Stimulated activated CD8-positive, alpha-beta memory T cell treated with anti-CD3 and anti-CD28 coated beads, Interleukin-4, amount 100 ng/mL, for 24 hours (primary cell): ENCODE measurements at regions not wholly inside any gene's neighbourhood (a gene's known extent, or its start where the extent isn't known, plus 50 kb on each side); places are given as distances from the start of the nearest gene placed in this dataset.

Experiments used
- DNase-seq: peaks from one replicate; pipeline ENCODE4 v3.0.0-alpha.2; 2020; ENCODE audit warnings: low read depth

DNA sequence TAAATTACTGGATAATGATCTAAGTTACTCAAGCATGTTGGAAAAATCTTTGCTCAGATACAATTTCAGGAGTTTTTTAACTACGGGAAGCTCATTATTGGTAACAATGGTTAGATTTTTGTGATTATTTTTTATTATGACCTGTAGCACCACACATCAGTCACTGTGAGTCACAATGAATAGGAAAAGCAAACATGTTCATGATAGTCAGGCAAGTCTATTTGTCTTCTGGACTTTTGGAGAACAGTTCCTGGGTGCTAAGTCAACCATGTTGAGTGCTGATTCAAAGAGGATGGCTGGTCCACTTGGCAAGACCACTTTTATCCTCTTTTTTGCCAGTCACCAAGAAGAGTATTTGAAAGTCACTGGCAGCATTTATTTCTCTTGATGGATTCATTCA is 403.2 kb downstream of the KIF4B start:
- no peak for DNase-seq

DNA sequence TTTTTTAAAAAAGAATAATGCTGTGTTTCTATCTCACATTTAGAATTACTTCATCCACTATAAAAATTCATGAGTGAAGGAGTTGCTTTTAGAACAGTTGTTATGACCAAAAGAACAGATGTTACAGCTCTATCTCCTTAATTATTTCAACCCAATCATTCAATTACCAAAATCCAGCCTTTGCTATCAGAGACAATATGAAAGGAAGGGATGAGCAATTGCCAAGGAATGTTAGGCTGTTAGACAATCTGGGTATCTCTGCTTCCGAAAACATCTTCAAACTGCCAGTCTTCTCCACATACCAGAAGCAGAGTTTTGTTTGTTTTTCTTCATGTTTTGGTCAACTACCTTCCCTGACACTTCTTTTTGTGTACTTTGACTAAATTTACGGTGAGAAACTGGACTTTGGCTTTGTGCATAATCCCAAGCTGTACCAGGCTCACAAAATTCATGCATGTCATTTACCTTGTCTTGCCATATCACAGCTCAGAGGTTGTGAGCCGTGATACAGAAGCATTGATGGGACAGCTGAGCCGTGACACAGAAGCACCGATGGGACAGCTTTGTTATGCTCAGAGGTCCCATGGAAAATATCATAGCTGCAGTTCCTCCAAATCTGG is 405.5 kb downstream of the KIF4B start:
- DNase-seq, result no peak

DNA sequence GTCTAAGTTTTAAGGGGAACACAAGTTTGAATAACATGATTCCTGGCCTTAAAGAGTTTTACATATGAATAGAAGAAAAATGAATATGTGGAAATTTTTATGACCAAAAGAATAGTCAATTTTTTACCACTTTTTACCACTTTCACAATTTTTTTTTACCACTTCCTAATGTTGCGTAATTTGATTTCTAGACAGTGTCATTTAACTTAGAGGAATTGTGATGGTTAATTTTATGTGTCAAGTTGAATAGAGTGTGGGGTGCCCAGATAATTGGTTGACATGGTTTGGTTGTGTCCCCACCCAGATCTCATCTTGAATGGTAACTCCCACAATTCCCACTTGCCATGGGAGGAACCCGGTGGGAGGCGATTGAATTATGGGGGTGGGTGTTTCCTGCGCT is 416.6 kb downstream of the KIF4B start:
- no peak for DNase-seq

DNA sequence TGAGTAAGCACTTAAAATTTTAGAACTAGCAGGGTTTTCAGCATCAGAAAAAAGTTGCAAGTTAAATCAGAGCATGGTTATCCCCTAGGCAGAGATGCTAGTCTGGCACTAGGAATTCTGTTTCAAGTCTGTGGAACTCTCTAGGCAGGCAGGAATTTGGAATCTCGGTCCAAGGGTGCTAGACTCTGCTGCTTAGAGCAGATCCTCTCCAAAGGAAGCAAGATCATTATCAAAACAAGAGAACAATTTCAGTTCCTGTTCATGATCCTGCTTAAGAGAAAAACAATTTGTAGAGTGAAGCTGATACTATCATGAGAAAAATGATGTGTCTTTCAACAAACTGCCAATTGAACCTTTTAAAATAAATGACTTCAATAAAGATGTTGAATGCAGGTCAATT is 420.7 kb downstream of the KIF4B start:
- DNase-seq, result no peak

DNA sequence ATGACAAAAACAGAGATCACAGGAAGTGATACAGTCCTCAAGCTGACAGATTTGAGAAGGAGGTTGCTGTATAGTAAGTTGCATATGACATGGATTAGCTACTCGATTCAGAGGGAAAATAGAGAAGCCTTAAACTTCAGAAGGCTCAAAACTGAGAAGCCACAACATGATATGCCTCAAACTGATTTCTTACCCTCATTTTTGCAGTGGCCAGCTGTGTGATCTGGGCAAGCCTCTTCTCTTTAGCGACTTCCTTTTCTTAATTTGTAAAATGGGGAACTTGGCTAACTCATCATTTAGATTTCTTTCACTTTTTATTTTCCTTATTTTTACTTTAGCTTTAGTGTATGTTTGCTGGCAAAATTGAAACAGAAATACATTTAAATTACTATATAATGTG is 421.1 kb downstream of the KIF4B start:
- no peak for DNase-seq

DNA sequence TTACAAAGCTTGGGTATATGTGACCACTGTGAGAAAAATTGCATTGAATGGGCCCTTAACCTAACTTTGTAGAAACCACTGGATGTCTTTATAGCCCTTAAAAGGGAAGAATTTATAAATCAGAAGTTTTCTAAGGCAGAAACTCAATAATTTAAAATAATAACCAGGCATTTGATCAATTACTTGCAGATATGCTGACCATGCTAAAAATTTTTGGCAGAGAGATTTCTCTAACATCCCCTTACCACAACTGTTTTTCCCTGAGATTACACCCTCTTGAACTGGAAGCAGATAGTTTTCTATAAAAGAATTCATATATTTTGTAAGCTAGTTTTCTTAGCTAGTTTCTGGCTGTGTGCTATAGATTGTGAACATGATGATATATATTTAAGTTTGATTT is 428.3 kb downstream of the KIF4B start:
- no peak for DNase-seq

DNA sequence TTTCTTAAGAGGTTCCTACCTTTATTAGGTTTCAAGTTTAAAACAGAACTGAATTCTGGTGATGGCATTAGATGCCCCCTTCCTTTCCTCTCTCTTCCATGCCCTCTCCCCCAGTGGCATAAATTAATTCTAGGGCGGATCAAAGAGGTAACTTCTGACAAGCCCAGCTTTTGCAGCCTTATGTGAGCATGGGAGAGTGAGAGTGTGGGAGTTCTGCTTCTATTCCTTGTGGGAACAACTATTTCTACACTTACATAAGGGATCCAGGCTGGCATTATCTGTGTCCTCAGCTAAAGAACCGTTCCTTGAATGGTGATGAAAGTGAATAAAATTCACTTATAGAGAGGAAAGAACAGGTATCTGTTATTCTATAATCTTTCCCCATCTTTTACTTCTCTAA is 437.6 kb downstream of the KIF4B start:
- DNase-seq, result no peak

DNA sequence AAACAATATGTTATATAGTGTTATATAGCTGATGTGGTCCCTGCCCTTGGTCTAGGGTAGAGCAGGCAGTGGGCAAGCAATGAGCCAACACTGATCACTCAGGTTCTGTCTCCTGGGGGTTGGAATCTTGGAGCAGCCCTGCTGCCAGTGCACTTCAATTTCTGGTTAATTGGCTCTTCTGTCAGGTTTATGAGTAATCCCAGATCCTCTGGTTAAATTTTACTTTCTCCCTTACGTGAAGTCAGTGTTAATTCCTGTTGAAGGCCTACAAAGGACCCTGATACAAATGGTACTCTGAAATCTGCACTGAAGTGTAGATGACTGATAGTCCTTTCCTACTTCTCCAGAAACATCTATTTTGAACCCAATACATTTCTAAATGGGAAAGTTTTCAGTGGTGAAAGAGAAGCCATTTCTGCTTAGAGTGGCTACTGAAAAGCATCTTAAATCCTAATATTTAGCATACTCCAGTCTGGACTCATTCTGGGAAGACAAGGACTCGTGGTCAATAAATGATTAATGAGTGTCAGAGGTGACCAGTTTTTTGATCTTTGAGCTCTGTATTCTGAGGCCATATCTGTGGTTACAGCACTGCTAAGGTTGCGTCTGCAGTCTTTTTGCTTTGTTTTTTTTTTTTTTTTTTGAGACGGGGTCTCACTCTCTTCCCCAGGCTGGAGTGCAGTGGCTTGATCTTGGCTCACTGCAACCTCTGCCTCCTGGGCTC is 442.4 kb downstream of the KIF4B start:
- DNase-seq, result no peak

DNA sequence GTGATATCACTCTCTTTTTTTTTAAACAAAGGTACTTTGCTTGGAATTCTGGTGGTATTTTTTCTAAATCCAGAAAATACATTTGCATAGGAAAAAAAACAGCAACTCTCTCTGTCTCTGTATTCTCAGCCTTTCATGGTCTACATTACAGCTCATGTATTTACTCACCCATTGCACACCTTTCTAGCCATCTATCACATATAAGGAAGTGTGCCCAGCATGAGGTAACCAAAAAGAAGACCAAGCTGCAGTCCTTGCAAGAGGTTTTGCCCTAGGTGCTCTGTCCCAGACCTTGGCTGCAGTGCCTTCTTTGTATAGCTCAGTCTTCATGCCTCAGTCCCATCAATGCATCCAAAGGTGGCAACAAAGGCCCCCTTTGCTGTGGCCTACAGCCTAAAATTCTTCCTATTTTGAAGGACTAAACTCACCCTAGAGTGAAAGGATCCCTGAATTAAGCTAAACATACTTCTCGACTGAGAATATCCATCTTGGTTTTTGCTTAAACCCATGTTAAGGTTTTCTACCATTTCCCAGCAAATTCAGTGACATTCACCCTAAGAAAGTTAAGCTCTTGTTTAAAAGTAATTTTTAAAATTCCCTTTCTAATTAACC is 446.4 kb downstream of the KIF4B start:
- DNase-seq, result no peak

DNA sequence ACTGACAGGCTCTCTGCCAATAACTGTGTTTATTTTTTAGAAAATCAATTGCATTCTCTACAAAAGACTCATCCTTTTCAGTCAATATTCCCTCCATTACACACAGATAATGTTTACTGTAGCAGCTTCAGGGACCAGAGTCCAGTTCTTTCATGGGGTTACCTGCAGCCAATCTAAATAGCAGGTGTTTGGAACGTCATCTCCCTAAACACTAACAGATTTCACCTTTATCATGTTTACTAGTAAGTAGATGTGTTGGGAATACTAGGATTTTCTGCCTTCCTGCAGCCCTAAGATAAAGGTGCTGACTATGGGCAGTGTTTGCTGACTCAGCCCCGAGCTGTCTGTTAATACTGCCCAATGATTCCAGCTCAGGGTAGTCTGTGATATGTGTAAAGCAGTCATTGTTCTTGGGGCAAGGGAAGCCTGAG is 447.0 kb downstream of the KIF4B start:
- DNase-seq, result no peak

DNA sequence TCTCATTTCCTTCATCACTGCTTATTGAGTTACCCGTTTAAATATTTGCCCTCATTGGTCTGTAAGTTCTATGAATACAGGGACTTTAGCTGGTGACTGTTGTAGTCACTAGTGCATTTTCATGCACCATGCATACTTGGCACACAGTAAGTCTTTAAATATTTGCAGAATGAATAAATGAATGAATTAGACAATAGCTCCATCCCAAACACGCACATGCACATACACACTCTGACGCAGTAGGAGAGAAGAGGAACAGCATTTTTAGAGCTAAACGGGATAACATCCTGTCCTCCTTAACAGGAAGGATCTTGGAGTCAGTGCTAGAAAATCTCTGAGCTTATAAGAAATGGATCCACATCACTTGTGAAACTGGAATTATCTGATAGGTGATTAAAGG is 447.7 kb downstream of the KIF4B start:
- DNase-seq, result no peak

DNA sequence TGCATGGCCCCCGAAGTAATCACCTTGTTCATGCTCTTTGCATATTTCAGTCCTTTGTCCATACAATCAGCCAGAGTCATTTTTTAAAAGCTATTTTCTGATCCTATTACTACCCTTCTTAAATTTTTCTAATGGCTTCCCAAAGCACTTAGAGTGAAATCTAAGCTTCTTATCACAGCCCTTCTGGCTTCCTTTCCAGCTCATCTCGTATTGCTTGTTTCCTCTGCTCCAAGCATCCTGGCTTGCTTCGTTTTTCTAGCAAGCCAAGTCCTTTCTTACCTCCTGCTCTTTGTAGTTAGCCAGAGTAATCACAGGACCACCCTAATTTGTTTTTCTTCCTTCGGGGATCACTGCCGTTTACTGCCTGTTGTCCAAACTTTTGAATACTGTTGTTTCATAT is 453.3 kb downstream of the KIF4B start:
- DNase-seq, result no peak

DNA sequence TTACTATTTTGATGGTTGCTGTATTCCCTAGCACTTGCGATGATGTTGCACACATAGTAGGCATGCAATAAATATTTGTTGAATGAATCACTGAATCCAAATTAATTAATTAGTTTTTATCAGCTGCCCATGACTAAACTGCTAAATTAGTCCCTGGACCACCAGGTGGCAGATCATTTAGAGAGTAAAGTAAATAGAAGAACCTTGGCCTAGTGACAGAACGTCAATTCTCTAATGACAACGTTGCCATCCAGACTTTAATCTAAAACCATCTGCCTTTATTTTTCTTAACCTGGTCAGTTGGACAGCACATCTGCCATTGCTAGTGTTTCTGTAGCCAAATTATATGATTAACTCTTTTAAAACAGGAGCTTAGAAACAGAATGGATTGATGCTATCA is 457.5 kb downstream of the KIF4B start:
- no peak for DNase-seq

DNA sequence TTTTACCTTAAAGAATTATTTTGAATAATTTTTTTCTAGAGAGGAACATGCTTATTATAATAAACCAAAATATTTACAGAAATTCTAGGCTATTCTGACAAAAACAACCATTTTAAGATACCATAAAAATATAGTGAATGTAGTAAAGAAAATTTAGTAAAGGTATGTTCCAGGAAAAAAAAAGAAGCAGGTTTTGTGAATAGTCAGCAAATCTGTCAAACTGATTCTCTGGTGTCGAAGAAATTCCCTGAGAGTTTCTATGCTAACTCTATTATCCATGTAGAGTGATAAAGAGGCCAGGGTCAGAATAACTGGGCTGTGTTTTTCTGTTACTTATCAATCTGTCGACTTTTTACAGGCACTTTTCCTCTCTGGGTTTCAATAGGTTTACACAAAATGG is 459.2 kb downstream of the KIF4B start:
- DNase-seq, result no peak

DNA sequence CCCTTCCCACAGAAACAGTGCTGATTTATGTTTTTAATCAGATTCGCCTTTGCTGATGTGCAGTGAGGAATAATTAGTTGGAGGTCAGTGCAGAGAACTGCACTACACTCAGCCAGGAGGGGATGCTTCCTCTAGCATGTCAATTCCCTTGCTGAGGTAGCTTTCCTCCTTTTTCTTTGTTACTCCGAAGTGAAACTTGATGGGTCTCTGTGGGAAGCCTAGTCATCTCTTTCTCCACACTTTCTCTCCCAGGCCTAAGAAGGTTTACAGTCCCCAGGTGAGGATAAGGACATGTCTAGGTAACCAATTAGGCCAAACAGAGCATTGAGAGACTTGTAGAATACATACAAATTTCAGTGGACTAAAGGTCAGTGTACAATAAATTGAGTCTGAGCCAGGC is 461.8 kb downstream of the KIF4B start:
- DNase-seq, result no peak

DNA sequence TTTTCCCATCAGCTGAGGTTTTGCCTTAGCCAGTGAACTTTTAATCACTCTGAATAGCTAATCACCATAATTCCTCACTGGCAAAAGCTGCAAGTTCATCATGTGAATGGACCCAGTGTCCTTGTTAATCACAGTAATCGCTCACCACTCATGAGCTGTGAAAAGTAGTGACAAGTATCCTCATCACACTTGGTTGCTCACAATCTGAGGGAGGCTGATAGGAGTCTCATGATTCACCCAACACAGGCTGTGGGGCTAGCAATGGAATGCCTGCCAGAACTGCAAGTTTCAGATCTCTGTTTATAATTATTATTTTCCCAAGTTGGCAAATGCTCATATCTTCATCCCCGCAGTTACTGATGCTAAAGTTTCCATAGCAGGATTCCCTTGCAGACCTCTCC is 467.2 kb downstream of the KIF4B start:
- DNase-seq, result no peak

DNA sequence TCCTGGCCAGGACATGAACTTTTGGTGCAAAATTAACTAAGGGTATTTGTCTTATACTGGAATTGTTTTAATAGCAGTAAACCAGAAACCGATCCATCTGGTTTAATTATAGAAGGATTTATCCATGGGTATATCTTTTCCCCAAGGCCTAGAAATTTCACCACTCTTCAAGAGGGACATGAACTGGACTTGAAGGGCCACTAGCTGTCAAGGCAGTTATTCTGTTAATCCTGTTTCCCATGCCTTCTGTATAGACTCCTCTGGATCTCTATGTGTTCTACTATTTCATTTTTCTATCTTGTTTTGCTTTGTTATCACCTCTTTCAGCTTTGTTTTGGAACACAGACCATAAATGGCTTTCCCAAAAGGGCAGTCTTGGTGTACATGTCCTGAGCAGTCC is 467.6 kb downstream of the KIF4B start:
- DNase-seq, result no peak

DNA sequence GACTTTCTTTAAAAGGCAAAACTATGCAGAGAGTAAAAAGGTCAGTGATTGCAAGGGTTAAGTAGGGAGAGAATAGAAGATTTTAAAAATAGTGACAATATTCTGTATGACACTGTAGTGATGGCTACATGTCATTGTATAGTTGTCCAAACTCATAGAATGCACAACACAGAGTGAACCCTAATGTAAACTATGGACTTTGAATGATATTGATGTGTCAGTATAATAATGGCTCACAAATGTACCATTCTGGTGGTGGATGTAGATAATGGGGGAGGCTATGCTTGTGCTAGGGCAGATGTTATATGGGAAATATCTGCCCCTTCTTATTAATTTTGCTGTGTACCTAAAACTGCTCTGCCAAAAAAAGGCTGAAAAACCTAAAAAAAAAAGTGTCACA is 468.9 kb downstream of the KIF4B start:
- DNase-seq, result no peak

DNA sequence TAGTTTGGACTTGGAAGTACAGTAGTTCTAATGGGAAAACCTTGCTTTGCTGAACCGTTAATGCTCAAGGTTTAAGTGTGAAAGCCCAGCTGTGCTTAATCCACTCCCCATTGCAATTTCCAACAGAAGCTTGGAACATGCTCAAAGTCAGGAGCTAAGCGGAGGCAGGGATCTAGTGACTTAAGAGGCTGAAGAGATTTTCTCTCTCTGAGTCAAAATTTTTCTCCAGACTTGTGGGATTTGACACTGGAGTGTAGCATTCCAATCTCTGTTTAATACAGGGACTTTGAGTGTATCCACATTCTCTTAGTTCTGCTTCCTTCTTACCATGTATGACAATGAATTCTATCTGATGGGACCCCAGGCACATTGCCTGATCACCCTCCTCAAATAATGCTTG is 471.8 kb downstream of the KIF4B start:
- no peak for DNase-seq

DNA sequence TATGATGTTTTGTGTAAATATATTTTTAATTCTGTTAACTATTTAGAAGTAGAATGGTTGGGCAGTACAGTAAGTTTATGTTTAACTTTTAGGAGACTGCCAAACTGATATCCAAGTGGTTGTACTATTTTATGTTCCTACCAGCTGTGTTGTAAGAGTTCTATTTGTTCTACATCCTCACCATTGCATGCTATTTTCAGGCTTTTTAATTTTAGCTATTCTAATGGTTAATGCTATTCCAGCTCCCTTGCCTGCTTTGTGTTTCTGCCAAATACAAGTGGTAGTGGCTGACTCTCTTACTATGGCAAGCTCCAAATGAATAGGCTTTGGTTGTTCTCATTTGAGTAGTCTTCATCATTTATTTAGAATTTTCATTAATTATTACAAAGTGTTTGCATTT is 476.4 kb downstream of the KIF4B start:
- no peak for DNase-seq

DNA sequence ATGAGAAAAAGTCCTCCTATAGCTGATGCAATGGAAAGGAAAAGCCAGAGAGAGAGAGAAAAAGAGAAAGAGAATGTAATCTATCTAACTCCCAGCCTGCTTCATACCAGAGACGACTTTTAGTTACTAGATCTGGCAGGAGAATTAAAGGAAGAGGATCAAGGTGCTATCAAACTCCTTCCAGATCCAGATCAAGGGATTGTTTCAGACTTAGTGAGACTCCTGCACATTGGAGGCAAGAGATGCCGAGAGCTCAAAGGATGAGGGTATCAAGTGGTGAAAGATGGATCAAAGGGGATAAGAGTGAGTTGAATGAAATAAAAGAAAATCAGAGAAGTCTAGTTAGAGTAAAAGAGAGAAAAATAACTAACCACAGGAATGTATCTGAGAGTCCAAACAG is 478.6 kb downstream of the KIF4B start:
- no peak for DNase-seq

DNA sequence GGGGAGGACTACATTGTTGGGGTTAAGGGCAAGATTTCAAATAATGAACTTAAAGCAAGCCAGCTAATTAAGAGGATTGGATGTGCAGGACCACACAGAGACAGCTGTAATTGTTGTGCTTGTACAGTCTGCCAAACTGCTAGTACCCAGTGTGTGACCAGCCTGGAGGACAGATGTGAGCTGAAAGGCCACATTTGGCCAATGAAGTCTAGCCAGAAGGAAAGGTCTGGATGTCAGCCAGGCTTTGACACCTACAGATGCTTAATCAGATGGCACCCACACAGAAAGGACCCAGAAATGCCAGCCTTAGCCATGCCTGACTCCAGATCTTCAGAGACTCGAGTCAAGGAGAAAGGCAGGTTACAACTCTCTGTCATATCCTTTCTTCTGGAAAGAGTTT is 491.1 kb downstream of the KIF4B start:
- DNase-seq, result no peak

DNA sequence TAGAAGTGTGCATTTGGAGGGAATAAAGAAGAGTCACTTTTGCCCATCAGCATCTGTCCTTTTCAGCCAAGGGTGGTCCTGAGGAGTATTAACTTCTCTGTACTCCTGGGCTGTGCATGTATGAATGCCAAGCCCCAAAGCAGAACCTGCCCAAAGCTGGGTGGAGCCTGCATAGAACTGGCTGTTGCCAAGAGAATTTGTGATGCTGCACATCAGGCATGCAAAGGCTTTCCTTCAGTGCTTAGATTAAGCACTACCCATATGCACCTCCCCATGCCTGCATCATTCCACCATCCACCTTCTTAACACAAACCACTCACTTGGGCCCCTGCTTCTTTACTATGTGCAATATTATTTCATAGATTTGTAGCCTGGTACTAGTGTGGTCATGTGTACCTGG is 493.8 kb downstream of the KIF4B start:
- DNase-seq, result no peak

DNA sequence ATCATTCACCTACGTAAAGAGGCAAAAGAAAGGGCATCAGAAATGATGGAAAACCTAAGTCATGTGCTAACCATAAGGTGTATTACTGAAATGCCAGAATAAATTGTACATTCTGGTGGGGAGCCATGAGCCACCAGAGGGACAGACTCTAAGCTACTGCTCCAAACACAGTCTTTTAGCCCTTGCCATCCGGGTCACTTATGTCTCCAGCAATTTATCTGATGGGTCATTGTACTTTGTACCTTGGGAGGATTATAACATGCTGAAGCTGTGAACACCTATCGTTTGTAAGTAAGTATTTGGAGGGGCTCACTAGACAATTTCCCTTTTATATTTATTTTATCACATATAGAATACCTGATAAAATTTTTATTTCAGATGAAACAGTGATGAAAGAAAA is 495.1 kb downstream of the KIF4B start:
- DNase-seq, result no peak
